SW480 (cell line): ENCODE measurements at regions not wholly inside any gene's neighbourhood (a gene's known extent, or its start where the extent isn't known, plus 50 kb on each side); places are given as distances from the start of the nearest gene placed in this dataset.
A peak's percentile ranks its signal among the peaks of the same experiment; 100 is the strongest.

Experiments
- DNase-seq: peaks from one replicate; pipeline ENCODE4 v3.0.0-alpha.2; 2016; ENCODE audit warnings: low spot score

DNA sequence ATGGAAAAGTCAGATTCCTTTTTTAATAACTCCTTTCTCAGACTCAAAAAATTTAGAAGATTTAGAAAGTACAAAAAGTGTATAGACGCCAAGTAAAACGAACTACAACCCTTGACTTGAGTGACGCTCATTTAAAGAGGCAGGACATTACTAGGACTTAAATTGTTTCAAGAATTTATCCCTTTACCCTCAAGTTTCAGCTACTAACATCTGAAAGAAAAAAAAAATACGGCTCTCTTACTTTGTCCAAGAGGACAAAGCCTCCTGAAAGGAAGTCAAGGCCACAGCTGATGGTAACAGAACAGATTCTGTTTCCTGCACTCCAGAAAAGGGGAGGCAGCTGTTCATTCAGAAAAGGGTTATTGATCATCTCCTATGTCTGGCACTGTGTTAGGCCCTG lies 57.6 kb upstream of the PKDCC start:
- no peak for DNase-seq

DNA sequence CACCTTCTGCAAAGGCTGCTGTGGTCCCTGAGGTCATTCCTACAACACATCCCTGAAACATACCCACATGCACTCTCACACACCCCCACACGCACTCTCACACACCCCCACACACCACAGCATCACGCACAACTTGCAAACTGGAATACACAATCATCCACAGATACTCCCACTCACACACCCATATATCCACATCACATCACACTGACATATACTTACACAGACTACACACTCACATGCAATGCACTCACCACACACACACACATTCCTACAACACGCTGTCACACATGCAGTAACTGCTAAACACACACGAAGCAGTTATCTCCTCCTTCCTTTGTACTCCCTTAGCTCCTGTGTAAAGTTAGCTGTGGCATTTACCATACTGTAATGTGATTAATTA lies 57.1 kb upstream of the PKDCC start:
- peak; percentile 46 for DNase-seq

DNA sequence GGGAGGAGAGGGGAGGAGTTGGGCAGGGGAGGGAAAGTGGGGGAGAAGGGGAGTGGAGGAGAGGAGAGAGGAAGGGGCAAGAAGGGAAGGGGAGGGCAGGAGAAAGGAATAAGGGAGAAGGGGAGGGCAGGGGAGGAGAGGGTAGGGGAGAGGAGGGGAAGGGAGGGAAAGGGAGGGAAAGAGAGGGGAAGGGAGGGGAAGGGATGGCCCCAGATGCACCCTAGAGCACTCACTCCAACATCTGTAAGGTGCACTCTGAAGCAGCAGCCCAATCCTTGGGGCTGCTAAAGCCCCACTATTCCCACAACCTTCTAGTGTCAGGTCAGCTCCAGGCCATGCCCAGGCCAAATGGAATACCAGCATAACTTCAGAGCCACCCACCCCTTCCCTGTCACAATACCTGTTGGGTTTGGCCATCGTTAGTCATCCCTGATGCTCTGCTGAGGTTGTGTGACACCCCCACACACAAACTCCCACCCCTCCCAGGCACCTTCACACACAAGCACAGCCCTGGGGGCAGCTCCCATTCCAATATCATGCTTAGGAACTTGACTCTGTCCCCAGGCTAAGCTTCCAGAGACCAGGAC lies 55.7 kb upstream of the PKDCC start:
- no peak for DNase-seq

DNA sequence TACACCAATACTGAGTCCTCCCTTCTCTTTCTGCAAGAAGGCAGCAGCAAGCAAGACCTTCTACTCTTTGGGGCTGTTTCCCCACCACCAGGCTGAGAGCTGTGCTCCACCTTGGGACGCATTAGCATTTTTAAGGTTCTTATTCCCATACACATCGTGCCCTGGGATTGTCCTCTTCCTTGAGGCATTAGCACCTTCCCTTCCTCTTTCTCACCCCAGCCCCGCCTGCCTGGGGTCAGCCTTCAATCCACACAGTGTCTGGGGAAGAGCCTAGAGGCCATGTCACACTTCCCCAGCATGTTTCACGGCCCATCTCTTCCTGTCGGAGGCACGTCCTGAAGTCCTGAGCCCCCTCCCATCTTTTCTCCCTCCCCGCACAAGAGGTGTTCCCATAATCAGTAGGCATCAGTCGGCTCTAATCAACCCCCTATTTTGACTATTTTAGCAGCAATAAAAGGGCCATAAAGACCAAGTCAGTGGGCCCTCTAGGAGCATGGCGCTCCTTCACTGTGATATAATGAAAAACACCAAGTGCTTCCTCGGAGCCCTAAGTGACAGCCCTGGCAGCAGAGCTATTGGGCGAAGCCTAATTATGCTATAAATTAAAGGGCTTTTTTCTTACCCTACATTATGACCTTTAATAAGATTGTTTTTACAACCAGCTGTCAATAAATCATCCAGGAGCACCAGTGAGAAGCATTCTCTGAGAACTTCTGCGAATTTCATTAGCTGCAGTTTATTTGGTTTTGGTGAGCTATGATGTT lies 55.0 kb upstream of the PKDCC start:
- no peak for DNase-seq

DNA sequence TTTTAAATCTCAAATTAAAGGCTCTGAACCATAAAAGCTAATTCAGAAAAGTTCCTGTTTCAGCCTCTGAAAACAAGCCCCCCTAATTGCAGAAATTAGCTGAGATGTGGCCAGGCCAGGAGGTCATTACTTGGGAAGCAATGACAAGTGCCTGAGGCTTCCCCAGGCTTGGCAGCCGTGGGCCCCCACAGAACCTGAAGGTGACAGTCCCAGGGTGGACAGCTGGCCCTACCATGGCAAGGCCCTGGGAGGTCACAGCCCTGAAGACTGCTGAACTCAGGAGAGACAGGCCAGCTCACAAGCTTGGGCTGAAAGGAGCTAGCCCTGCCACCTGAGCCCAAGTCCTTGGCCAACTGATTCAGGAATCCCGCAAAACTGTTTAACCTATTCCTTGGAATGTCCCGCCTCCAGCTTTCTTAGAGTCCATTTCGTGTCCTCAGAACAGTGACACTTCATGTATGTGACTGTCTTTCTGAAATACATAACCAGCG lies 54.3 kb upstream of the PKDCC start:
- DNase-seq, result no peak

DNA sequence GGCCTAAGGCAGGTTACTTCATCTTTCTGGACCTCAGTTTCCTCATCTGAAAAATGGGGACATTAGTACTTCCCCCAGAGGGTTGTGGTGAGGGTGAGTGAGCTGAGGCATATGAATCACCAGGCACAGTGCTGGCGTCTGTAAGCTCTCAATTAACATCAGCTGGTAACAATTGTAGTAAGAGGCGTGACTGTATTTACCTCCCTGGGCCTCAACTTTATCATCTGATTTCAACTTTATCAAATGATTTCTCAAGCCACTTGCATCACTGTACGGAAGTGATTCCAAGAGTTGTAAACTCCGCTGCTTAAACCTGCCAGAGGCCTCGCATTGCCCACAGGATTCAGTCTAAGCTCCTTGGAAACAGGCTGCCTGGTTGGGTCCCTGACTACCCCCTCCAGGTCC lies 53.6 kb upstream of the PKDCC start:
- DNase-seq, result no peak

DNA sequence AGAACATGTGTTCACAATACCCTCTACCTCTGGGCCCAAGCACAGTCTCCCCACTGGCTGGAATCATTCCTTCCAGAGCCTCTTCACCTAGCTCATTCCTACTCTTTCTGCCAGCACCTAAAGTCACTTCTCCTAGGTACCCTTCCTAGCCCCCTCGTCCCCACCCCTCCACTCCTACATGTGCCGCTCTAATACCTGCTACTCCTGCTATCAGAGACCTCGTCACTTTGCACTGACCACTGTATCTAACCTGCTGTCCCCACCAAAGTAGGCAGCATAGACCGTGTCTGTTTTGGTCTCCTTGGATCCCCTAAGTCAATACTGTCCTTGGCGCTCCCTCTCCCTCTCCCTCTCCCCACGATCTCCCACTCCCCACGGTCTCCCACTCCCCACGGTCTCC lies 53.2 kb upstream of the PKDCC start:
- no peak for DNase-seq

DNA sequence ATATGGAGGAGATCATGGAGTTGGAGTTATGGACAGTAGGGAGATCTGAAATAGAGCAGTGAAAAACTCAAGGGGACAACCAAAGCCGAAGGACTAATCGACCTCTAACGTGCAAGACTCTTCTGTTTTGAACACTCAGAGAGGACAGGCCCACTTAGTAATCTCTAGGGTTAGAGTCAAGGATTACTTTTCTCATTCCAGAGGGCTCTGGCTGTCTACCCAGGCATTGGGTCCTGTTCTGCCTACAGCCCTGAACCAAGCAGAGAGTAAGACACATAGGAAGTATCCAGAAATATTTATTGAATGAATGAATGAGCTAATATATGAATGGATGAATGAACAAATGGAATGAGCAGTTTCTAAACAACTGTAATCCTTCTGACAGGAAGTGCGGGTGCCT lies 50.3 kb upstream of the PKDCC start:
- DNase-seq, result no peak
